SU-DHL-6 (cell line): ENCODE measurements at regions not wholly inside any gene's neighbourhood (a gene's known extent, or its start where the extent isn't known, plus 50 kb on each side); places are given as distances from the start of the nearest gene placed in this dataset.

Experiments used
- EZH2phosphoT487 ChIP-seq: fragments of 200-600 bp; sonication (generic), shearing (Covaris generic); conservative IDR thresholded peaks from 2 replicates; pipeline ENCODE4 v1.6.1; 2018; ENCODE audit warnings: mild to moderate bottlenecking, antibody characterized with exemption, low read length, moderate library complexity, mixed read lengths
- TF ChIP-seq, protein P1 (sequence below): fragments of 200-600 bp; sonication (generic); IDR thresholded peaks from one replicate; pipeline ENCODE4 v1.5.1; 2017; ENCODE audit warnings: antibody characterized with exemption, mild to moderate bottlenecking, low read length, moderate library complexity; ENCODE audit not compliant: insufficient read depth, poor library complexity, severe bottlenecking

DNA sequence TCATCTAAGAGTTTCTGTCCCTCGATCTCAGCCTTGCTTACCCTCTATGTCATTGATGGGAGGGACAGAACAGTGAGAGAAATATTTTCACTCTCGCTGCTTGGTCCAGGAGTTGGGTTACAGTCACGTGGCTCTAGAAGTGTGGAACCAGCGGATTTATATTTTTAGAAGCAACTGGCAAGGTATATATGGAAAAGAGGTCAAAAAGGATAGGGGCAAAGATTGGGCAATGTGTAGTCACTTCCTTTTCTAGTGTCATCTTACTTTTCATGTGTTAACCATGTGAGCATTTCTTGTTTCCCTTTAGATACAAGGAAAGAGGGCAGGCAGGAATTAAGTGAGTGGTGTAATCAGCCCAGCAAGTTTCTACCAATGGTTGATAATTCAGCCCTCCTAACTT lies 111.5 kb upstream of the ZNF366 start:
- TF ChIP-seq, protein P1, sequence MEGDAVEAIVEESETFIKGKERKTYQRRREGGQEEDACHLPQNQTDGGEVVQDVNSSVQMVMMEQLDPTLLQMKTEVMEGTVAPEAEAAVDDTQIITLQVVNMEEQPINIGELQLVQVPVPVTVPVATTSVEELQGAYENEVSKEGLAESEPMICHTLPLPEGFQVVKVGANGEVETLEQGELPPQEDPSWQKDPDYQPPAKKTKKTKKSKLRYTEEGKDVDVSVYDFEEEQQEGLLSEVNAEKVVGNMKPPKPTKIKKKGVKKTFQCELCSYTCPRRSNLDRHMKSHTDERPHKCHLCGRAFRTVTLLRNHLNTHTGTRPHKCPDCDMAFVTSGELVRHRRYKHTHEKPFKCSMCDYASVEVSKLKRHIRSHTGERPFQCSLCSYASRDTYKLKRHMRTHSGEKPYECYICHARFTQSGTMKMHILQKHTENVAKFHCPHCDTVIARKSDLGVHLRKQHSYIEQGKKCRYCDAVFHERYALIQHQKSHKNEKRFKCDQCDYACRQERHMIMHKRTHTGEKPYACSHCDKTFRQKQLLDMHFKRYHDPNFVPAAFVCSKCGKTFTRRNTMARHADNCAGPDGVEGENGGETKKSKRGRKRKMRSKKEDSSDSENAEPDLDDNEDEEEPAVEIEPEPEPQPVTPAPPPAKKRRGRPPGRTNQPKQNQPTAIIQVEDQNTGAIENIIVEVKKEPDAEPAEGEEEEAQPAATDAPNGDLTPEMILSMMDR: no peak
- no peak for TF ChIP-seq EZH2phosphoT487
